ENCODE measurements at regions not wholly inside any gene's neighbourhood (a gene's known extent, or its start where the extent isn't known, plus 50 kb on each side); places are given as distances from the start of the nearest gene placed in this dataset.

- ChIA-PET CTCF (interaction anchor here (0.7 kb wide), 1 partner anchor 255 kb away, joined by 3 read pairs; no protein-coding TSS in a partner anchor), POLR2A (no interaction called here)
These were observed 220.5 kb downstream of the CENPF start for GRCh38 chr1:214823311-214824117.

GRCh38 chr1:214824763-214825162 lies 221.8 kb downstream of the CENPF start:
- ChIA-PET POLR2A (no interaction called here), CTCF (no interaction called here)

- POLR2A ChIA-PET, result no interaction called here
- CTCF ChIA-PET, result no interaction called here
These were observed 223.6 kb downstream of the CENPF start for GRCh38 chr1:214826619-214827018.

- CTCF ChIA-PET, result no interaction called here
- POLR2A ChIA-PET, result no interaction called here
These were observed 224.9 kb downstream of the CENPF start for GRCh38 chr1:214827883-214828282.

GRCh38 chr1:214830941-214831340 lies 227.9 kb downstream of the CENPF start:
- CTCF ChIA-PET, result no interaction called here

GRCh38 chr1:214831956-214832355 lies 229.0 kb downstream of the CENPF start:
- POLR2A ChIA-PET, result no interaction called here
- CTCF ChIA-PET, result no interaction called here

More at GRCh38 chr1:214830941-214831340, 227.9 kb downstream of the CENPF start:
- POLR2A ChIA-PET, result no interaction called here

- CTCF ChIA-PET, result no interaction called here
- POLR2A ChIA-PET, result no interaction called here
These were observed 230.3 kb downstream of the CENPF start for GRCh38 chr1:214833178-214833756.

- ChIA-PET CTCF (no interaction called here), POLR2A (no interaction called here)
These were observed 234.4 kb downstream of the CENPF start for GRCh38 chr1:214837376-214837775.

- POLR2A ChIA-PET, result no interaction called here
These were observed 235.4 kb downstream of the CENPF start for GRCh38 chr1:214838351-214838750.

GRCh38 chr1:214840356-214840755 lies 237.4 kb downstream of the CENPF start:
- POLR2A ChIA-PET, result no interaction called here
- CTCF ChIA-PET, result no interaction called here

More at GRCh38 chr1:214838351-214838750, 235.4 kb downstream of the CENPF start:
- CTCF ChIA-PET, result no interaction called here

- POLR2A ChIA-PET, result no interaction called here
These were observed 239.7 kb upstream of the KCNK2 start for GRCh38 chr1:214842856-214843255.

GRCh38 chr1:214843281-214843680 lies 239.3 kb upstream of the KCNK2 start:
- CTCF ChIA-PET, result no interaction called here
- POLR2A ChIA-PET, result no interaction called here

More at GRCh38 chr1:214842856-214843255, 239.7 kb upstream of the KCNK2 start:
- CTCF ChIA-PET, result no interaction called here

- ChIA-PET CTCF (no interaction called here), POLR2A (no interaction called here)
These were observed 238.2 kb upstream of the KCNK2 start for GRCh38 chr1:214844319-214844718.

GRCh38 chr1:214846276-214846675 lies 236.3 kb upstream of the KCNK2 start:
- ChIA-PET POLR2A (no interaction called here), CTCF (no interaction called here)

GRCh38 chr1:214847071-214847810 lies 235.3 kb upstream of the KCNK2 start:
- CTCF ChIA-PET, result no interaction called here
- POLR2A ChIA-PET, result no interaction called here

GRCh38 chr1:214848101-214848500 lies 234.4 kb upstream of the KCNK2 start:
- POLR2A ChIA-PET, result no interaction called here
- CTCF ChIA-PET, result no interaction called here

GRCh38 chr1:214850432-214851050 lies 232.0 kb upstream of the KCNK2 start:
- ChIA-PET CTCF (no interaction called here), POLR2A (no interaction called here)

GRCh38 chr1:214853340-214853739 lies 229.2 kb upstream of the KCNK2 start:
- ChIA-PET POLR2A (no interaction called here), CTCF (no interaction called here)

GRCh38 chr1:214854126-214854875 lies 228.2 kb upstream of the KCNK2 start:
- ChIA-PET CTCF (no interaction called here), POLR2A (no interaction called here)

- ChIA-PET CTCF (no interaction called here), POLR2A (no interaction called here)
These were observed 225.7 kb upstream of the KCNK2 start for GRCh38 chr1:214856843-214857242.
